Neuron (in vitro differentiated cells): ENCODE measurements at regions not wholly inside any gene's neighbourhood (a gene's known extent, or its start where the extent isn't known, plus 50 kb on each side); places are given as distances from the start of the nearest gene placed in this dataset.

Experiments
- H2AFZ ChIP-seq: one replicate; pipeline ENCODE4 v1.6.1; 2013; ENCODE audit warnings: low read depth, mild to moderate bottlenecking, inconsistent platforms, low read length, moderate library complexity
- H3K27me3 ChIP-seq: one replicate; pipeline ENCODE4 v1.6.1; 2013; ENCODE audit warnings: low read length; ENCODE audit not compliant: insufficient read depth
- H3K36me3 ChIP-seq: one replicate; pipeline ENCODE4 v1.6.1; 2013; ENCODE audit warnings: low read length; ENCODE audit not compliant: insufficient read depth
- H3K4me1 ChIP-seq: one replicate; pipeline ENCODE4 v1.6.1; 2013; ENCODE audit warnings: low read length; ENCODE audit not compliant: insufficient read depth
- H3K4me3 ChIP-seq: 2 replicates; pipeline ENCODE4 v1.5.1; 2013; ENCODE audit warnings: mild to moderate bottlenecking, low read length, moderate library complexity
- H3K9me3 ChIP-seq: one replicate; pipeline ENCODE4 v1.6.1; 2013; ENCODE audit warnings: low read length

- no peak overlapping the region for H2AFZ ChIP-seq
- no peaks in the 10 kb centered on the region for H3K36me3 ChIP-seq
- no peaks in the 10 kb centered on the region for H3K4me1 ChIP-seq
- H3K27me3 ChIP-seq, result no peaks in the 10 kb centered on the region
- H3K9me3 ChIP-seq, result no peaks in the 10 kb centered on the region
- H3K4me3 ChIP-seq, result no peak overlapping the region
These were observed 1153.4 kb downstream of the CDH8 start for GRCh38 chr16:60882816-60883215.

GRCh38 chr16:60852635-60853034 is 1183.6 kb downstream of the CDH8 start:
- no peaks in the 10 kb centered on the region for H3K9me3 ChIP-seq
- no peak overlapping the region for H3K4me3 ChIP-seq
- no peak overlapping the region for H2AFZ ChIP-seq
- H3K27me3 ChIP-seq, result no peaks in the 10 kb centered on the region
- H3K4me1 ChIP-seq, result no peaks in the 10 kb centered on the region
- no peaks in the 10 kb centered on the region for H3K36me3 ChIP-seq

DNA sequence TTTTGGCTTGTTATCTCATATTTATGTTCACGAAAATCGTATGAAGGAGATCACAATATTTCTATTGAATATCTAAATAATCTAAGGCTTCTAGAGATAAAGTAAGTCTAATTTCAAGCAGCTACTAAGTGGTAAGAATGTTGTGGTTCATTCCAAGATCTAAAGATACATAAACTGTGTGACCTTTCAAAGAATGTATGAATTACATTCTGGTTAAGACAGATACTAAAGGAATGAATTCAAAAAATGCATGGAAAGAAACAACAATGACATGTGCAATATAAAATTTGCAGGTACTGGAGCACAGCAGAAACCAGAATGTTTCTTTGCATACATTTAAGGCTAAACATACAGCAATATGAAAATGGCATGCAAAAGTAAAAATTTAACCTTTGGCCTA is 1214.6 kb downstream of the CDH8 start:
- no peaks in the 10 kb centered on the region for H3K27me3 ChIP-seq
- H3K4me1 ChIP-seq, result no peaks in the 10 kb centered on the region
- no peaks in the 10 kb centered on the region for H3K36me3 ChIP-seq
- H3K9me3 ChIP-seq, result no peaks in the 10 kb centered on the region
- H3K4me3 ChIP-seq, result no peak overlapping the region
- H2AFZ ChIP-seq, result no peak overlapping the region

- H3K36me3 ChIP-seq, result no peaks in the 10 kb centered on the region
- H3K27me3 ChIP-seq, result no peaks in the 10 kb centered on the region
- no peaks in the 10 kb centered on the region for H3K9me3 ChIP-seq
- H3K4me1 ChIP-seq, result no peaks in the 10 kb centered on the region
- H2AFZ ChIP-seq, result no peak overlapping the region
- H3K4me3 ChIP-seq, result no peak overlapping the region
These were observed 1215.9 kb downstream of the CDH8 start for GRCh38 chr16:60820361-60820760.

DNA sequence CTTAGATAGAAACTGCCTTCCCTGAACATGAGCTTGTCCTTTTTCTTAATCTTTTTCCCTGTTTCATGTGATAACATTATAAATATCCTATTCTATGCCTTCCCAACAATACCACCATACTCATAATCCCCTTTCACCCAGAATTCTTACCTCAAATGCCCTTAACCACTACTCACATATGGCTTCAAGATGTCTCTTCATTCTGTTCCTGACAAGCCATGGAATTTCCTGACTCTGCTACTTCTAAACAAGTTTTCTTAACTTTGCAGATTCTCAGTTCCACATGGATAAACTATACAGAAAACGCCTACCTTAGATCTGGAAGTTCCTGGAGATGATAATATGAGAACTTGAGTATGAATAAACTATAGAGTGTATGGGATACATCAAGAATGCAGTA is 1217.8 kb downstream of the CDH8 start:
- H3K27me3 ChIP-seq, result no peaks in the 10 kb centered on the region
- no peak overlapping the region for H2AFZ ChIP-seq
- H3K36me3 ChIP-seq, result no peaks in the 10 kb centered on the region
- H3K4me3 ChIP-seq, result no peak overlapping the region
- no peaks in the 10 kb centered on the region for H3K9me3 ChIP-seq
- H3K4me1 ChIP-seq, result no peaks in the 10 kb centered on the region

- Histone ChIP-seq H3K4me3 (no peak overlapping the region), H3K36me3 (no peaks in the 10 kb centered on the region), H3K9me3 (no peaks in the 10 kb centered on the region), H3K27me3 (no peaks in the 10 kb centered on the region), H3K4me1 (no peaks in the 10 kb centered on the region), H2AFZ (no peak overlapping the region)
These were observed 1219.8 kb downstream of the CDH8 start for GRCh38 chr16:60816461-60816860.

DNA sequence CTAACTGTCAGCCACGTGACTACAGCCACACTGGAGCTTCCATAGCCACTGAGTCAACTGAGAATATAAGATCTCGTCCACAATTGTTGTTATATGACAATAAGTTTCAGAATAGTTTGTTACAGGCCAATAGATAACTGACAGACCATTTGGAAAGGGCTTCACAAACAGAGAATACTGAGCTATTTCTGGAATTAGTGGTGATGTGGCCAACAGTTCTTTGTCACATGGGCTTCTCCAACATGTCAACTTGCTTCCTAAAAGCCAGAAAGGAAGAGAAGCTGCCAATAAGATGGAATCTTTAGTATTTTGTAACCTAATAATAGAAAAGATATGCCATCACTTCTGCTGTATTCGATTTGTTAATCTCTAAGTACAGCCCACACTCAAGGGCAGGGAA is 1220.4 kb downstream of the CDH8 start:
- H3K4me3 ChIP-seq, result no peak overlapping the region
- H3K36me3 ChIP-seq, result no peaks in the 10 kb centered on the region
- H3K9me3 ChIP-seq, result no peaks in the 10 kb centered on the region
- no peaks in the 10 kb centered on the region for H3K4me1 ChIP-seq
- H2AFZ ChIP-seq, result no peak overlapping the region
- H3K27me3 ChIP-seq, result no peaks in the 10 kb centered on the region

GRCh38 chr16:60815033-60815432 is 1221.2 kb downstream of the CDH8 start:
- no peak overlapping the region for H3K4me3 ChIP-seq
- no peaks in the 10 kb centered on the region for H3K27me3 ChIP-seq
- no peaks in the 10 kb centered on the region for H3K9me3 ChIP-seq
- no peaks in the 10 kb centered on the region for H3K4me1 ChIP-seq
- no peaks in the 10 kb centered on the region for H3K36me3 ChIP-seq
- no peak overlapping the region for H2AFZ ChIP-seq

- no peaks in the 10 kb centered on the region for H3K27me3 ChIP-seq
- H3K9me3 ChIP-seq, result no peaks in the 10 kb centered on the region
- H3K4me1 ChIP-seq, result no peaks in the 10 kb centered on the region
- H3K36me3 ChIP-seq, result no peaks in the 10 kb centered on the region
- no peak overlapping the region for H2AFZ ChIP-seq
- H3K4me3 ChIP-seq, result no peak overlapping the region
These were observed 1224.6 kb downstream of the CDH8 start for GRCh38 chr16:60811657-60812056.

- Histone ChIP-seq H3K4me3 (no peak overlapping the region), H3K36me3 (no peaks in the 10 kb centered on the region), H2AFZ (no peak overlapping the region), H3K9me3 (no peaks in the 10 kb centered on the region), H3K4me1 (no peaks in the 10 kb centered on the region), H3K27me3 (no peaks in the 10 kb centered on the region)
These were observed 1225.1 kb downstream of the CDH8 start for GRCh38 chr16:60811051-60811608.

DNA sequence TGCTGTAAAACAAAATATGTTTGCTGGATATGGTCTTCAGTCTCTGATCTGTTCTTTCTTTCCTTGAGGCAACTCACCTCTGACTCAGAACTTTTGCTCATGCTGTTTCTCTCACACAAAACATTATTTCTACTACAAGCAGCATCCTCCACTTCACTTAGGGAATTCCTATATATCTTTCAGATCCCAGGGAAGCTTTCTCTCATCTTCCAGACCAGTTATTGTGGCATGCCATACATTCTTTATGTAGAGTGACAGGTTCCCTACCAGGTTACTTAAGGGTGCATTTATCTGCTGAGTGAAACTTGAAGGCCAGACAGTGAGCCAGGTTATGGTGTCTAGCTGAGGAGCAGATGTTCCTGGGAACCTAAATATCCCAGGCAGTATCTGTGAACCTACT is 1226.0 kb downstream of the CDH8 start:
- no peak overlapping the region for H3K4me3 ChIP-seq
- H3K9me3 ChIP-seq, result no peaks in the 10 kb centered on the region
- H3K36me3 ChIP-seq, result no peaks in the 10 kb centered on the region
- H3K27me3 ChIP-seq, result no peaks in the 10 kb centered on the region
- H3K4me1 ChIP-seq, result no peaks in the 10 kb centered on the region
- no peak overlapping the region for H2AFZ ChIP-seq

GRCh38 chr16:60792437-60792836 is 1243.8 kb downstream of the CDH8 start:
- no peaks in the 10 kb centered on the region for H3K27me3 ChIP-seq
- H2AFZ ChIP-seq, result no peak overlapping the region
- H3K4me3 ChIP-seq, result no peak overlapping the region
- no peaks in the 10 kb centered on the region for H3K9me3 ChIP-seq
- H3K4me1 ChIP-seq, result no peaks in the 10 kb centered on the region
- no peaks in the 10 kb centered on the region for H3K36me3 ChIP-seq

DNA sequence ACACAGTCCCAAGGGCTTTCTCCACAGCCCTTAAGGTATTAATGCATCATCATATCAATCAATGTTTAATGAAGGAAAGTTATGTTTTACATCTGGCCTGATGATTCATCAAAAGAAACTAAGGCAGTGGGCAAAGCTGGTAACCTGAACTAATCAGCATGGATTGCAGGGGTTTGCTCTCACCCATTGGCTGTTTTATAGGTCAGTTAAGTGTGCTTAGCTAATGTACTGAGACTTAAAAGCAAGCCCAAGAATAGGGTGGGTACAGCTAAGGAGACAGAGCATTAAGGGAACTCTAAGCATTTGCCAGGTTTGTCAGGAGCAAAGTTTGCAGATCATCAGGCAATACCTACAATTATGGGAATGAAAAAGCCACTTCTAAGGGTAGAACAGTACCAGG is 1247.6 kb downstream of the CDH8 start:
- no peak overlapping the region for H2AFZ ChIP-seq
- H3K4me3 ChIP-seq, result no peak overlapping the region
- no peaks in the 10 kb centered on the region for H3K9me3 ChIP-seq
- H3K27me3 ChIP-seq, result no peaks in the 10 kb centered on the region
- H3K36me3 ChIP-seq, result no peaks in the 10 kb centered on the region
- H3K4me1 ChIP-seq, result no peaks in the 10 kb centered on the region

- no peak overlapping the region for H2AFZ ChIP-seq
- H3K4me3 ChIP-seq, result no peak overlapping the region
- H3K36me3 ChIP-seq, result no peaks in the 10 kb centered on the region
- no peaks in the 10 kb centered on the region for H3K9me3 ChIP-seq
- H3K27me3 ChIP-seq, result no peaks in the 10 kb centered on the region
- no peaks in the 10 kb centered on the region for H3K4me1 ChIP-seq
These were observed 1260.0 kb downstream of the CDH8 start for GRCh38 chr16:60776281-60776680.
